CD4-positive, CD25-positive, alpha-beta regulatory T cell (primary cell): ENCODE measurements at regions not wholly inside any gene's neighbourhood (a gene's known extent, or its start where the extent isn't known, plus 50 kb on each side); places are given as distances from the start of the nearest gene placed in this dataset.
"Not testable (repeated sequence)": the region's sequence is repeated elsewhere in the genome, so short reads cannot be mapped to it uniquely, and the experiment has no call there.

Experiments used
- ATAC-seq, 2 donors: fragments of 150-1000 bp; cut with Tn5 transposase; one replicate each; pipeline ENCODE4 v1.10.0; 2021; ENCODE audit warnings: low read depth in 2 of 2, moderate number of reproducible peaks in 2 of 2, moderate library complexity in 1 of 2
- DNase-seq, 3 donors: peaks; one replicate each; pipeline versions ENCODE4 v3.0.0 to v3.0.0-alpha.2; 2012 to 2022; ENCODE audit warnings: mixed read lengths in 1 of 3
- H3K27ac ChIP-seq: one replicate; pipeline ENCODE4 v1.7.0; 2013; ENCODE audit warnings: mild to moderate bottlenecking, low read length; ENCODE audit not compliant: insufficient read depth, poor library complexity, severe bottlenecking
- H3K27me3 ChIP-seq: one replicate; pipeline ENCODE4 v1.7.0; 2013; ENCODE audit warnings: low read length; ENCODE audit not compliant: control insufficient read depth, insufficient read depth
- H3K36me3 ChIP-seq: one replicate; pipeline ENCODE4 v1.7.0; 2013; ENCODE audit warnings: mild to moderate bottlenecking, low read length, moderate library complexity; ENCODE audit not compliant: control insufficient read depth, insufficient read depth
- H3K4me1 ChIP-seq: 2 replicates; pipeline ENCODE4 v1.7.0; 2013; ENCODE audit warnings: mild to moderate bottlenecking, low read length; ENCODE audit not compliant: insufficient read depth, control insufficient read depth, poor library complexity, severe bottlenecking
- H3K4me3 ChIP-seq: one replicate; pipeline ENCODE4 v1.7.0; 2013; ENCODE audit warnings: low read depth, mild to moderate bottlenecking, low read length, moderate library complexity
- H3K9me3 ChIP-seq, 2 experiments: 1 replicate in 1 of 2; 2 replicates in 1 of 2; pipeline ENCODE4 v1.7.0; 2013; ENCODE audit warnings: low read length in 2 of 2, mild to moderate bottlenecking in 1 of 2, moderate library complexity in 1 of 2; ENCODE audit not compliant: control insufficient read depth in 2 of 2
- H3K27ac Mint-ChIP-seq, 3 donors: one replicate each; pipeline ENCODE4 v1.8.0; 2020 to 2022; ENCODE audit warnings: mild to moderate bottlenecking in 3 of 3, mixed read lengths in 3 of 3, moderate library complexity in 2 of 3
- H3K27me3 Mint-ChIP-seq: one replicate; pipeline ENCODE4 v1.8.0; 2022; ENCODE audit warnings: mild to moderate bottlenecking, mixed read lengths
- H3K36me3 Mint-ChIP-seq: one replicate; pipeline ENCODE4 v1.8.0; 2020; ENCODE audit warnings: mixed read lengths
- H3K4me1 Mint-ChIP-seq, 4 donors: one replicate each; pipeline ENCODE4 v1.8.0; 2020 to 2022; ENCODE audit warnings: mixed read lengths in 4 of 4, mild to moderate bottlenecking in 1 of 4
- H3K4me3 Mint-ChIP-seq, 4 donors: one replicate each; pipeline ENCODE4 v1.8.0; 2020 to 2022; ENCODE audit warnings: mild to moderate bottlenecking in 4 of 4, mixed read lengths in 4 of 4, moderate library complexity in 3 of 4
- H3K9me3 Mint-ChIP-seq, 7 donors: one replicate each; pipeline ENCODE4 v1.8.0; 2020 to 2022; ENCODE audit warnings: mixed read lengths in 7 of 7, mild to moderate bottlenecking in 3 of 7, moderate library complexity in 2 of 7

DNA sequence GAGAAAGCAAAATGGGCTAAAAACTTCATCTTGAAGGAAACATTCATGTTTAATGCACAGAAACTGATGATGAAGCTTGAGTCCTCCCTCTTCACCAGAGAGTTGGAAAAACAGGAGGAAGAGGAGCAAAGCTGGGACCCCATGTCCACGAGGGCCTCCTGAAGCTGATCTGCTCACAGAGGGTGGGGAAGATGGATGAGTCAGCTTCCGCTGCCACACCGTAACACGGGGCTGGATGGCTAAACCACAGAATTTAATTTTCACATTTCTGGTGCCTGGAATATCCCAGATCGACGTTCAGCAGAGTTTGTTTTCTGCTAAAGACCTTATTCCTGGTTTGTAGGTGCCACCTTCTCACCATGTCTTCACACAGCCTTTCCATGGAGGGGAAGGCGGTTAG lies 634.4 kb downstream of the RPIA start:
- not testable (repeated sequence) for H3K36me3 Mint-ChIP-seq, ATAC-seq, H3K27me3 Mint-ChIP-seq, H3K4me3 ChIP-seq, H3K9me3 ChIP-seq, H3K4me1 Mint-ChIP-seq, H3K27ac ChIP-seq, H3K27ac Mint-ChIP-seq, H3K4me3 Mint-ChIP-seq, H3K9me3 Mint-ChIP-seq, H3K4me1 ChIP-seq, DNase-seq, H3K36me3 ChIP-seq, H3K27me3 ChIP-seq

DNA sequence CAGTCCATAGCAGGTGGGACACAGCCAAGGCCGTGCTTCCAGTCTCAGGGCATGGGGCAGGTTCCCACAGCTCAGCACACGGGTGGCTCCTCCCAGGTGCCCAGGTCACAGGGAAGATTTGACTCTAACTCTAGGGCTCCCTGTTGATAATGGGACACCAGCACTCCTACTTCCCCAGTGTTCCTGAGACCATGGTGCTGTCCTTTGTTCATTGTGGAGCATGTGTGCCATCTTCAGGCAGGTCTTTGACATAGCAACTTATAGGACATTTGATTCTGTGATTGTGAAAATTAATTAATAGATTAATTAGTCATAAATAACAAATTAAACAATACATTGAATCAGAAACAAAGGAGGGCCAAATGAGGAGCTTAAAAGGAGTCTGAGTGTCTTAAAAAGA lies 635.0 kb downstream of the RPIA start:
- not testable (repeated sequence) for H3K4me1 Mint-ChIP-seq, H3K36me3 Mint-ChIP-seq, DNase-seq

DNA sequence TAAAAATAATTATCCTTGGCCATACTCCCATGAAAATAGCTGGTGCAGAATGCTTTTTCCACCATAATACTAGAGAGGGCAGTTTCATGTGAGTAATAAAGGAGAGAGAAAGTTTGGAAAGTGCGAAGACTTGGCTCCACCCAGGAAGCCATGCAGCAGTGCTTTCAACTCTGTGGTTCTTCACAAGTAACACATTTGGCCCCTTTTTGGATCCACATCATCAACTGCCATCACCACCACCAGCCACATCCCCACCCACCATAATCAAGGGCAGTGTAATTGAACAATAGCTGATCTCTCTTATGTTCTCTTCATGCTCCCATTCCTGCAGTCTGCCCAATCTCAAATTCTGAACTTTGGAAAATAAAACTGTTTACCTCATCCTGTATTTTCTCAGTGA lies 637.3 kb downstream of the RPIA start:
- DNase-seq, H3K27ac Mint-ChIP-seq, ATAC-seq, H3K9me3 Mint-ChIP-seq, H3K9me3 ChIP-seq, H3K27ac ChIP-seq, H3K36me3 Mint-ChIP-seq, H3K4me3 ChIP-seq, H3K27me3 Mint-ChIP-seq, H3K36me3 ChIP-seq, H3K27me3 ChIP-seq, H3K4me3 Mint-ChIP-seq, H3K4me1 Mint-ChIP-seq, H3K4me1 ChIP-seq: not testable (repeated sequence)

More for the DNA sequence above, 635.0 kb downstream of the RPIA start:
- ATAC-seq, H3K27me3 ChIP-seq, H3K4me3 Mint-ChIP-seq, H3K27ac ChIP-seq, H3K9me3 ChIP-seq, H3K4me1 ChIP-seq, H3K9me3 Mint-ChIP-seq, H3K27me3 Mint-ChIP-seq, H3K27ac Mint-ChIP-seq, H3K36me3 ChIP-seq, H3K4me3 ChIP-seq: not testable (repeated sequence)
